Chondrocyte (in vitro differentiated cells): ENCODE measurements at regions not wholly inside any gene's neighbourhood (a gene's known extent, or its start where the extent isn't known, plus 50 kb on each side); places are given as distances from the start of the nearest gene placed in this dataset.
"Not testable (repeated sequence)": the region's sequence is repeated elsewhere in the genome, so short reads cannot be mapped to it uniquely, and the experiment has no call there.

Source experiments
- DNase-seq: peaks from one replicate; pipeline ENCODE4 v3.0.0; 2021; ENCODE audit warnings: mixed read lengths, low spot score
- H3K27ac Mint-ChIP-seq: one replicate; pipeline ENCODE4 v1.8.0; 2021; ENCODE audit warnings: mild to moderate bottlenecking, moderate library complexity, mixed read lengths; ENCODE audit not compliant: unreplicated experiment
- H3K27me3 Mint-ChIP-seq: 2 replicates; pipeline ENCODE4 v1.8.0; 2021; ENCODE audit warnings: low read depth, mixed read lengths
- H3K36me3 Mint-ChIP-seq: 2 replicates; pipeline ENCODE4 v1.8.0; 2021; ENCODE audit warnings: low read depth, mixed read lengths
- H3K4me1 Mint-ChIP-seq: 2 replicates; pipeline ENCODE4 v1.8.0; 2021; ENCODE audit warnings: low read depth, mild to moderate bottlenecking, mixed read lengths
- H3K4me3 Mint-ChIP-seq: one replicate; pipeline ENCODE4 v1.8.0; 2021; ENCODE audit warnings: mild to moderate bottlenecking, moderate library complexity, mixed read lengths; ENCODE audit not compliant: unreplicated experiment
- H3K9me3 Mint-ChIP-seq: 2 replicates; pipeline ENCODE4 v1.8.0; 2021; ENCODE audit warnings: low read depth, mixed read lengths
- CTCF ChIP-seq: fragments of 200-600 bp; sonication (generic); IDR thresholded peaks from 2 replicates; pipeline ENCODE4 v1.5.0; 2021; ENCODE audit warnings: antibody characterized with exemption, mild to moderate bottlenecking, moderate library complexity

DNA sequence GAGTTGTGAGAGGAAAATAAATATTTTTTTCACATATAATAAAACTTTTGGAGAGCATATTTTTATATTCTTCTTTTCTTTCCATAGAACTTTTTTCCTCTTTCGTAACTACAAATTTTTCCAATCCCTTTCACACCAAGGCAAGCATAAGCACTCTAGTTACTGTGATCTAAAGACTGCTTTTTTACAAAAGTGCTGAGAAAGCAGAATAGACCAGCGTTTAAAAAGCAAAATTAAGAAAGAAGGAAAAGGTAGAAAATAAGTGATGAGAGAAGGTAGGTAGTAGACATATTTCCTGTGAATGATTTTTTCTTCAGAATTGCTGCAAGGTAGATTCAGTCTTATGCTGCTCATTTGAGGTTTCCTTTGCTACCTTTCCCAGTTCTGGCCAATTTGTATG lies 195.5 kb downstream of the MBL2 start:
- DNase-seq: no peak
- no peaks in the 10 kb centered on the region for H3K27me3 Mint-ChIP-seq
- H3K9me3 Mint-ChIP-seq: peaks cover 3% of the 10 kb centered on the region
- no peak overlapping the region for H3K27ac Mint-ChIP-seq
- TF ChIP-seq CTCF: no peak
- no peak overlapping the region for H3K4me3 Mint-ChIP-seq
- H3K4me1 Mint-ChIP-seq: peaks cover 31% of the 10 kb centered on the region
- peaks cover 2% of the 10 kb centered on the region for H3K36me3 Mint-ChIP-seq

DNA sequence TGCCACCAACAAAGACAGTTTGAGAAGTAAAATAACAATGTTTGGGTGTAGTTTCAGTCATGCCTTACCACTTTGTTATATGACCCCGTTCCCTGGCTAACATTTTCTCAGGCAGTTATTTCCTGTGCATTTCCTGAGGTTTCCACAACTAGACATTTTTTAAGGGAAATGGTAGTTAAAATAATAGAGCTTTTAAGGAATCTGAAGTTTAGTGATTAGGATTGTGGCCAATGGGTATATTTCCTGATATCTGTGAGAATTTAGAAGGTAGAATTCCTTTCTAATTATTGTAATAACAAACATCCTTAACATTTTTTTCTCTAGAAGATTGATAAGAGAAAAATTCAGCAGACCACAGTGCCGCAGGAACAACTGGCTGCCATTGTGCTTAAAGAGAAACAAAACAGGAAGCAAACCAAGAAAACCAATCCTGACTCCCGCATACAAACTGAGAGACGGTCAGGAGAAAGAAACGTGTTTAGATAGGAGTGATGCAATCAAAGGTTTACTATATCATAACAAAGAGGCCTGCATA lies 193.6 kb downstream of the MBL2 start:
- no peak overlapping the region for H3K4me3 Mint-ChIP-seq
- H3K36me3 Mint-ChIP-seq: peaks cover 2% of the 10 kb centered on the region
- no peak for DNase-seq
- no peak for TF ChIP-seq CTCF
- H3K9me3 Mint-ChIP-seq: peaks cover 19% of the 10 kb centered on the region
- H3K27ac Mint-ChIP-seq: peak overlapping the region; percentile 76
- H3K4me1 Mint-ChIP-seq: peaks cover 29% of the 10 kb centered on the region
- H3K27me3 Mint-ChIP-seq: no peaks in the 10 kb centered on the region

DNA sequence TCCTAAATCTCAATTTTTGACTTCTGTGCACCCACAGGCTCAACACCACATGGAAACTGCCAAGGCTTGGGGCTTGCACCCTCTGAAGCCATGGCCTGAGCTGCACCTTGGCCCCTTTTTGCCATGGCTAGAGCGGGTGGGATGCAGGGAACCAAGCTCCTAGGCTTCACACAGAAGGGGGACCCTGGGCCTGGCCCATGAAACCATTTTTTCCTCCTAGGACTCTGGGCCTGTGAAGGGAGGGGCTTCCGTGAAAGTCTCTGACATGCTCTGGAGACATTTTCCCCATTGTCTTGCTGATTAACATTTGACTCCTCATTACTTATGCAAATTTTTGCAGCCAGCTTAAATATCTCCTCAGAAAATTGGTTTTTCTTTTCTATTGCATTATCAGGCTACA lies 190.9 kb downstream of the MBL2 start:
- H3K36me3 Mint-ChIP-seq, H3K4me3 Mint-ChIP-seq, H3K27me3 Mint-ChIP-seq, H3K27ac Mint-ChIP-seq, DNase-seq: not testable (repeated sequence)
- Mint-ChIP-seq H3K9me3 (peaks cover 39% of the 10 kb centered on the region), H3K4me1 (peaks cover 16% of the 10 kb centered on the region)

- TF ChIP-seq CTCF: no peak
- H3K36me3 Mint-ChIP-seq: peaks cover 4% of the 10 kb centered on the region
- H3K9me3 Mint-ChIP-seq: peaks cover 52% of the 10 kb centered on the region
- H3K27me3 Mint-ChIP-seq: no peaks in the 10 kb centered on the region
- no peak for DNase-seq
- peaks cover 21% of the 10 kb centered on the region for H3K4me1 Mint-ChIP-seq
- no peak overlapping the region for H3K4me3 Mint-ChIP-seq
- H3K27ac Mint-ChIP-seq: no peak overlapping the region
These were observed 189.2 kb downstream of the MBL2 start for GRCh38 chr10:52583336-52583735.

DNA sequence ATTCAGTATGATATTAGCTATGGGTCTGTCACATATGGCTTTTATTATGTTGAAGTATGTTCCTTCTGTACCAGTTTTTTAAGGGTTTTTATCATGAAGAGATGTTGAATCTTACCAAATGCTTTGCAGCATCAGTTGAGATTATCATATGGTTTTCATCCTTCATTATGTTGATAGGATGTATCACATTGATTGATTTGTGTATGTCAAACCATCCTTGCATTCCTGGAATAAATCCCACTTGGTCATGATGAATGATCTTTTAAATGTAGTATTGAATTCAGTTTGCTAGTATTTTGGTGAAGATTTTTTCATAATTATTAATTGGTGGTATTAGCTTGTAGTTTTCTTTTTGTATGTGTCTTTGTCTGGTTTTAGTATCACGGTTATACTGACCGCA lies 185.9 kb downstream of the MBL2 start:
- peaks cover 2% of the 10 kb centered on the region for H3K36me3 Mint-ChIP-seq
- H3K27me3 Mint-ChIP-seq: no peaks in the 10 kb centered on the region
- H3K27ac Mint-ChIP-seq: no peak overlapping the region
- H3K4me3 Mint-ChIP-seq: no peak overlapping the region
- H3K9me3 Mint-ChIP-seq: peaks cover 57% of the 10 kb centered on the region
- TF ChIP-seq CTCF: no peak
- DNase-seq: no peak
- peaks cover 8% of the 10 kb centered on the region for H3K4me1 Mint-ChIP-seq

DNA sequence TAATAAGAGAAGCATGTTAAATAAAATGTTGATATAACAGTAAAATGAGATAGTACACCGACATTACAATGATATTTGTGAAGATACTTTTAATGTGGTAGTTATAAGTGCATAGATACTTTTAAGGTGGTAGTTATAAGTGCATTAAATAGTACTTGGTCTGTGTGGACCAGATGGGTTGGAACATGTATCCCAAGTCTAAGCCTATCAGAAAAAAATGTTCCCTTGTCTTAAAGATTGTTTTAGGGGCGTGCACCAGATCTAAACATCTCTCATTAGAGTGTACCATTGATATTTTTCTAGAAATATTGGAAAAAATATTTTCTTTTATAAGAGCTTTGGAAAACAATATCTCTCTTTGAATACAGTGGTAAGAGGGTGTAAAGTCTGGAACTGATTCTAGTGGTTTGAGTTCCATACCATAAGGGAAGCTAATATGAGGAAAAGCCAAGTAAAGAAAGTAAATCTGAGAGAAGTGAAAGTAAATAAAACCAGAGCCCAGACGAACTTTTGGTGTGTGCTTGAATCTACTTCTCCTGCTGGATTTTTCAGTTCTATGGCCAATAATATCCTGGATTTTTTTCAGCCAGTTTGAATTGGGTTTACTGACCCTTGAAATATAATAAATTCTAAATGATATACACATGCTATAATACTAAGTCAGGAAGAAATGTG lies 175.3 kb downstream of the MBL2 start:
- H3K4me1 Mint-ChIP-seq: no peaks in the 10 kb centered on the region
- no peaks in the 10 kb centered on the region for H3K36me3 Mint-ChIP-seq
- TF ChIP-seq CTCF: no peak
- H3K9me3 Mint-ChIP-seq: no peaks in the 10 kb centered on the region
- H3K27ac Mint-ChIP-seq: no peak overlapping the region
- DNase-seq: no peak
- no peaks in the 10 kb centered on the region for H3K27me3 Mint-ChIP-seq
- H3K4me3 Mint-ChIP-seq: no peak overlapping the region
